GM19240 (cell line): ENCODE measurements at regions not wholly inside any gene's neighbourhood (a gene's known extent, or its start where the extent isn't known, plus 50 kb on each side); places are given as distances from the start of the nearest gene placed in this dataset.

Source experiments
- DNase-seq: peaks from one replicate; pipeline ENCODE4 v3.0.0; 2011; ENCODE audit warnings: low spot score; ENCODE audit not compliant: insufficient read length

DNA sequence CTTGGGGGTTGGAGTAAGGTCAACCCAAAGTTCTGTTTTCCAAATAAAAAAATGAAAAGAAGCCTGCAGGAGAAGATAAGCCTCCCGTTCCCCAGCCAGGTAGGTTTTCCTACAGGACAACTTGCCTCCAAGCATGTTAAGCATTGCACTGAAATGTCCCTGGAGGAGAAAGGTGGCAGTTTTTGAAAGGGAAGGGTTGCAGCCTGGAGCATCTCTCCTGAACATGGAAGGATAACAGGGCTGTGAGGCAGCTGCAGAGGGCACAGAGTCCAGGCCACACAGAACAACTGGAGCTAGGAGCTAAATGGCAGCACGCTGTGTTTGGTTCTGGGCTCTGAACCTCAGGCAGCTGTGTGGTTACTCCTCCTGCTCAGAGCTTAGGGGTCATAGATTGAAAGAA lies 452.9 kb downstream of the TCERG1L start:
- no peak for DNase-seq

DNA sequence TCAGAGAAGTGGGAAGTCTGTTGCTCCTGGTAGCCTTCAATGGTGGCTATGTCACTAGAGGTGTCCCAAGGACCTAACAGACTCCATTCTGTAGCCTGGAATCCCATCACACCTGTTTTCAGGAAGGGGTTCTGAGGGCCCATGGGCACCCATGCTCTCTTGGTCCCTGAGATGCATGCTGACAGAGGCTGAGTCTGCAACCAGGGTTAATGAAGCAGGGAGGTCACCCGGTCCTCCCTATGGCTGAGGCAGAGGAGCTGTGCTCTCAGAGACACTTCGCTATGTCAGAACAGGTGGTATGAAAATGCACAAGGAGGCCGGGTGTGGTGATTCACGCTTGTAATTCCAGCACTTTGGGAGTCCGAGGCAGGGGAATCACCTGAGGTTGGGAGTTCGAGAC lies 452.1 kb downstream of the TCERG1L start:
- no peak for DNase-seq

DNA sequence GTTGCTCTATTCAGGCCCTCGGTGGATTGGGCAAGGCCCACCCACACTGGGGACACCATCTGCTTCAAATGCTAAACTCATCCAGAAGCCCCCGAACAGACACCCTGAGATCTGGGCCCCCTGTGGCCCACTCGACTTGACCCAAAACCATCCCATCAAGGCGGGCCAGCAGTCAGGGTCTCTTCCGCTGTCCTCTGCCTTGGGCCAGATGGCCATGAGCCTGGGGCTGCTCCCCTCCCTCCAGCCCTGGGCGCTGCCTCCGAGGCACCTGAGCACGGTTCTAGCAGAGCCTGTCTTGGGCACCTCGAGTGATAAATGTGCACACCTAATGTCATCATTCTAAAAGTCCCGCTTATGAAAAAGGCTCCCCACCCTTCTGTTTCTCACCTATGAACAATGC lies 449.4 kb downstream of the TCERG1L start:
- DNase-seq, result no peak

DNA sequence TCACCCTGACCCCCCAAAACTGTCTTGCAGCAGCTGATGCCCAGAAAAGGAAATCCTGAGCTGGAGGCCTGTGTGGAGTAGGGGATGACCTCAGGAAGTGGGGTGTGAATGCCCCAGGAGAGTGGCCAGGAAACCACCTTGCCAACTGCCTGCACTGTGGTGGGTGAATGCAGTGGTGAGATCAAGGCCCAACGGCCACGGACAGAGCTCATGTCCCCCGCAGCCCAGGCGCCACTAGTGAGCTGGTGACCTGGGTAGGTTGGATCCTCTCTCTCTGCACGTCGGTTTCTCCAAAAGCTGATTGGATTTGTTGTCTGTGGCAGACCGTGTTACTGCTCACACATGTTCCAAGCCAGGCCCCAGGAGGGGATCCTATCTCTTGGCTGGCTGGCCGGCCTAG lies 448.9 kb downstream of the TCERG1L start:
- DNase-seq, result no peak

DNA sequence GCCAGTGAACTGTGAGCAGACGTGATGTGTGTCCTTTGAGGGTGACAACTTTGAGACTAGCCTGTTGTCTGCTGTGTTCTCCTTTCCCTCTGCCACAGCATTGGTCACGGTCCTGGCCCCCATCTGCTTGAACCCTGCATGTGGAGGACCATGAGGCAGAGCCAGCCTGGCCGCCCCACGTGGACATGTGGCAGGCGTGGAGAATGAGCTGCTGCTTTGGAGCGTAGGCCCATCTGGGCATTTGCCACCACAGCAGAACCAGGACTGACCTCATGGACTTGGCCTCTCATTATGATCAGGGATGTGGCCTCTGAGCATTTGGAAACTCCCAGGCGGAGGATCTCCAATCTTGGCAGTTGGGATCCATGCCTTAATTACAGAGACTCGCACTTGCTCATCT lies 448.5 kb downstream of the TCERG1L start:
- DNase-seq, result no peak

DNA sequence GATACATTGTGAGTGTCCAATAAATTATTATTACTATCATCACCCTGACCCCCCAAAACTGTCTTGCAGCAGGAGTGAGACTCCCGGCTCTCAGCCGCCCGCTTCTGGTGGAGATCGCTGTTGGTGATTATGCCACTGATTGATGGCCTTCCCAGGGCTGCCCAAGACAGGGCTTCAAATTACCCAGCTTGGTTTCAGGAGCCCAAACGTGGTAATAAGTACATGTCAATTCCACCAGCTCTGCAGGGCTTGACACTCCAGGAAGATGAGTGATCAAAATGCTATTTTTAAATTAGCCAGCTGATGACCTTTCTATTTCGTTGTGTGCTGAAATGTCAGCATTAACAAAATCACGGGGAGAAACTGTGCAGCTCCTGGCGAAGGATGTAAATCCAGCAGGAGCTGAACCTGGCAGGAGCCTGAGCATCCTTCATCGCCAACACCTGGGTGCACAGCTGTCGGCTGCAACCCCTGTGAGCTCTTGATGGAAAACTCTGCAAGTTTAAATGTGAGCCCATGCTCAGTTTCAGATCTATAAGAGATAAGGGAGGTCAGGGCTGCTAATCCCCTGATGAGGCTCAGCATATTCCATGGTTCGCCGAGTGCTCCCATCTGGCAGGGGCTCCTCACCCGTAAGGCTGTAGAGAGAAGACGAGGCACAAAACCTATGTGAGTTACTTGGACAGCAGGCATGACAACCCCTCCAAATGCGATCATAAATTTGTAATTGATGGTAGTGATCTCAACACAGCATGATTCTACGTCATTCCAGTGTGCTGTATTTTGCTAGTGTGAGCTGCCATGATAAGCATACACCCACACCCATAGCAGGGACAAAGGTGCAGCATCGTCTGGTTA lies 446.3 kb downstream of the TCERG1L start:
- DNase-seq, result no peak

DNA sequence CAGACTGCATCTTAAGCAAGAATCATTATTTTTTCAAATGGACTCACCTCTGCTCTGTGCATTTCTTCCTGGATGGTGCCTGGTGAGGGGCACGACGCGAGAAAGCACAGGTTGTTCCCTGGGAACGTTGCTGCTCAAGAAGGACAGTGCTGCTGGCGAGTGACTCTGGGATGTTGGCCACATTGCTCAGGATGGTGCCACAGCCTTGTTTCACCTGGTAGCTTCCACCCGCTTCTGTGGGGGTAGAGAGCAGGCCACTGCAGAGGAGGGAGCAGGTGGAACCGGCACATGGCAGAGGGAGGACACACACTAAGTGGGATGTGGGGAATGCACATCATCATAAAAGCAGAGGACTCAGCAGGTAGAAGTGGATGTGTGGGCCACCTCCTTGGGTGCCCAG lies 444.7 kb downstream of the TCERG1L start:
- DNase-seq, result no peak

DNA sequence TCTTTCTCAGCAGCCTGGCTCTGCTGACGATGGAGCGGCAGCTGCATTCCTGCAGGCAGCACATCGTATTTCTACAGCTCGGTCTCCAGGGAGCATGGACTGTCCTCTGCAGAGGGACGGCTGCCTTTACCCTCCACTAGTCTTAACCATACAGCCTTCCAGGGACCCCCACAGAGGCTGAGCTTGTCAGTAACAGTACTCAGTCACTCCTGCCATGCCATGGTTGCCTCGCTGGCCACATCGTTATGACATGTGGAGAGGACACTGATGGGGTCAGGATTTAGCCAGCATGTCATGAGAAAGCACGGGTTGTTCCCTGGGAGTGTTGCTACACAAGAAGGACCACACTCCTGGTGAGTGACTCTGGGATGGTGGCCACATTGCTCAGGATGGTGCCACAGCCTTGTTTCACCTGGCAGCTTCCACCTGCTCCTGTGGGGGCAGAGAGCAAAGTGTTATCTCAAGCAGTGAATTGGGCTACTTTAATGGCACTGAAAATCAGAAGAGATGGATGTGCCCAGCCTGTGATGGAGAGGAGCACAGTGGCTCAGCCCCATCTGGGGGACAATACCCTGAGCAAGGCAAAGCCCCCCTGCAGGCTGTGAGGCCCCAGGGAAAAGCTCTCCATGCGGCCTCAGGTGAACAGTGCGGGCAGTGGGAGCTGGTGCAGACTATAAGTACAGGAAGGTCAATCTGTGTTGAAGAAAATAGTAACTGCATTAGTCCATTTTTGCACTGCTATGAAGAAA lies 443.9 kb downstream of the TCERG1L start:
- no peak for DNase-seq

DNA sequence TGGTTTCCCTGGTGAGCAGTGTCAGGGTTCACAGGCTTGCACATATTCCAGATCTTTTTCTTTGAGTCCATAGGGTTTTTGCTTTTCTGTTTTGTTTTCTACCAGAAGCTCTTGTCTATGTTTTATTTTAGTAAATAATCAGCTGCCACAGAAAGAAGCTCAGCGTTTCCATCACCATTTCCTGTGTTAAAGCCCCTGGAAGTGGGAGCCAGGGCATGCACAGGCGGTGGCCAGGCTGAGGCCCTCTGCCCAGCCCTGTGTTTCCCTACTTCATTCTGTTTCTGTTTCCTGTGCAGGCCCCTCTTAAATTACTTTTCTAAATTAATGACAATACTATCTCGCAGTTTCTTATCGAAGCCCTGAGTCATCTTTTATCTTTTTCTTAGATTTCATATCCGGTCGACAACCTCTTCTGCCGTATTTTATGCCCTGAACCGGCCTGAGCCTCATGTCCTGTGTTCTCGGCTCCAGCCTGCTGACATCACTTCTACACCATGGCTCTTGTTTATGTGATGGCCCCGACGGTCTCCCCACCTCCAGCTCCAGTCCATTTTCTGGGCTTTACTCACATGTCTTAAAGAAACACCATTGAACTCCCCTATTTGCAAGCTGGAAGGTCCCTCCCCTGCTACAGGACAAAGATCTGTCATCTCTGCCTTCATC lies 442.2 kb downstream of the TCERG1L start:
- no peak for DNase-seq

DNA sequence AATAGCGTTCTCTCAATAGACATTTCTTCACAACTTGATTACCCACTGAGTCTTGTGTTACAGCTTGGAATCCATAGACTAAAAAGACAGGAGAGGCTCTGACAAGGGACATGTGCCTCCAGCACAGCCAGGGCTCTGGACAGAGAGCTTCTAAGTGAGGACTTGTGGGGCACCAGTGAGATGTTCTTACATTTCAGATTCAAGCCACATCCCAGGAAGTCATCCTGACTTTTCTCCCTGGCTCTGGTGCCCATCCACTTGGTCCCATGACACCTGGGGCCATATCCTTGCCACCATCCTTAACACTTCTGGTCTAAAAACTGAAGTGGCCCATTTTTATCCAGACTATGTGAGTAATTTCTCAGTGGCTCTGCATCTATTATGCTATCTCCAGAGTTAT lies 440.1 kb downstream of the TCERG1L start:
- no peak for DNase-seq

DNA sequence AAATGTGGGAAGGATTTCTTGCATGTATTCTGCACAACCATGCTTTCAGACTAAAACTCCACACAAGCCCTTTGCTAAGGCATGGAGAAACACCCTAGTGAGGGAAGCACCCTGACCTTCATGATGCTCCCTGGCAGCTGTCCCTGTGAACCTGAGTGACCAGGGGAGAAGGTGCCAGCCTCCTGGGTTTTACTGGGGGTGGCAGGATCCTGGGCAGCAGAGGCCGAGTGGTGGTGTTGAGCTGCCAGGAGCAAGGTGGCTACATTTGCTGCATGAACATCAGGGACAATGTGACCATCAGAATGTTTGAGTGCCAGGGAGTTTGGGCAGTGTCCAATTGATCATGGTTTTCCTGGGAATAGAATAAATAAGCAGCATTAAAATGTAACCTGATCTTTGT lies 437.9 kb downstream of the TCERG1L start:
- no peak for DNase-seq

DNA sequence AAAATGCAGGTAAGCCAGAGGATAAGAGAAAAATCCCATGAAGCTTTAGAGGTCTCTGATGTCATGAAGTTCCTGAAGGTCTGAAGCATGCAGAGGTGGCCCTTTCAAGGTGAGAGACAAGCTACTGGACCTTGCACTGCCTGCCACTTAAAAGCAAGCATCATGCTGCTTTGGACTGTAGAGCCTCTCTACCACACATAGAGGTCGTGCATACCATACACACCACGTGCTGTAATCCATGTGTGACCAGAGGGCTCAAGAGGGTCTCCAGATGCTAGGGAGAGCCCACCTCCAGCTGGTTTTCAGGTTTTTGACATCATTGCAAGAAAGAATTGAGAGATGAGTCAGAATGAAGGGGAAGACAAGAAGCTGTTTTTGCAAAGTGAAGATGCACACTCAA lies 436.4 kb downstream of the TCERG1L start:
- no peak for DNase-seq

DNA sequence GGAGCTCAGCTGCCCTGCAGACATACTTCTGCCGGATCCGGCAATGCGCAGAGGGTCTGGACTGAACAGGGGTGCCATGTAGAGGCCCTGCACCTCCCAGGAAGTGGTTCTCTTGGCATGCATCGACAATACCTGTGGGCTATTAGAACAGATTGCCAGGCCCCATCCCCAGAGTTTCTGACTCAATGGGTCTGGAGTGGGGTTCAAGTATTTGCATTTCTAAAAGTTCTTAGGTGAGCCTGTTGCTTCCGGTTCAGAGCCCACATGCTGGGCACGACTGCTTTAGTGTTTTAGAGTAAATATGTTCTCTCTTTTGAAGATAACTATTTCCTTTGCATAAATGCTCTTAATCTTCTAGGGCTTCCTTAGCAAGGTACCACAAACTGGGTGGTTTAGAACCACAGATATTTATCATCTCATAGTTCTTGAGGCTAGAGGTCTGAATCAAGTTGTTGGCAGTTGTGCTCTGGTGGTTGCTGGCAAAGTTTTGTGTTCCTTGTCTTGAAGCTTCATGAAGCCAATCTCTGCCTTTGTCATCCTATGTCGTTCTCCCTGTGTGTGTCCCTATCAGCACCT lies 435.5 kb downstream of the TCERG1L start:
- DNase-seq, result no peak

DNA sequence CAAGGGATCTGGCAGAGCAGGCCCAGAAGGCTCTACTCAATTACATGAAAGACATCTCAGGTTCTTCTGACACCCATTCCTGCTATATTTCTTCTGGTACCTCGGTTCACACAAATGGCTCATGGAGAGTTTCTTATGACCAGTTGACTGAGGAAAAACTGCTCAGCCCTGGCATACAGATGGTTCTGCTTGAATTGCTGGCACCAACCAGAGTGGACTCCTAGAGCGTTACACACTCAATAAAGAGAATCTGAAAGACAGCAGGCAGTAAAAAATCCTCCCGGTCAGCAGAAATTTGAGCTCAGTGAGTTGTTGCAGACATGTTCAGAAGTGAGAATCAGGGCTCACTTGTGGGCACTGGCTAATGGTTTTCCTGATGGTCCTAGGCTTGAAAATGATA lies 434.4 kb downstream of the TCERG1L start:
- DNase-seq, result no peak

DNA sequence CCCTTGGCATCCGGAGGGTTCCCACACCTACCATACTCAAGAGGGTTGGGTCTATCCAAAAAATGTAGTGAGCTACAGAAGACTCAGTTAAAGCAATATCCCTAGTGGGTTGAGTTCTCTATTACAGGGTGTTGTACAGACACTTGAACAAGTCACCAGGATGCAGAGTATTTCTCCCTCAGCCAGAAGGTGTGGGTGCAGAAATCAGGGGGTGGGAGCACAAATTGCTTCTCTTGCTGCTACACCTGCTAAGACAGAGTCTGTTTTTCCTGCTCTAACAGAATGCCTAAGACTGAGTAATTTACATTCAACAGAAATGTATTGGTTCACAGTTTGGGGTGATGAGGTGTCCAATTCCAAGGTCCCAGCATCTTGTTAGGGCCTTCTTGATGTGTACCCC lies 433.4 kb downstream of the TCERG1L start:
- DNase-seq, result no peak

DNA sequence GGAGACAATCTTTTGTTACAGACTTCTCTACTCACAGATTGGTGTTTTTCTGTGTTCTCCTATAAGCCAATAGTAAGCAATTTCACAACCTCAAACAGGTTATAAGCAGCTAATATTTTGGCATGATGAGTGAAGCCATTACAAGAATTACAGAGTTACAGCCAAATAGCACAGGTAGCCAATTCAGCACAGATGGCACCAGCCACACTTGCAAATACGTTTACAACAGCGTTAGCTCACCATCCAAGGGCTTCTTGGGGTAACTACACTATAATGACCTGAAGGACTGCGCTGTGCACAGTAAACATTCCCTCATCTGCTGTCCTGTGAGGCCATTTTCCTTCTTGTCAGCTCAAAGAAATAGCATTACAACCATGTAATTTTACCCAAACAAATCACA lies 428.6 kb downstream of the TCERG1L start:
- no peak for DNase-seq

DNA sequence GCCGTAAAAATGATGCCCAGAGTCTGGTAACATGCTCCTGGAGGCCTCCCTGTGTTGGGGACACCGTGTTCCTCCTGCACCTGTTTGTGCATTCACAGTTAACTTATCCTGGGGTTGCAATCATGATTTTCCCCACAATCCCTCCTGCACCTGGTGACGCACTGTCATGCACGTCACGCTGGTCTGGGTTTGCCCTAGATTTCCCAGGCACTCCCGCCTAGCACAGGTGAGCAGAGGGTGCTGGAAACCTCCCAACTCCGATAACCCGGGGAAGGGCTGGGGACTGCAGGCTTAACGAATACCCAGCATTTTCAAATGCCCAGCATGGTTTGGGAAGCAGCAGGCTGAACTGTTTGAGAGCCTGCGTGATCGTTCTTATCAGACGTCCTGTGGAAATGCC lies 427.1 kb downstream of the TCERG1L start:
- DNase-seq, result no peak

DNA sequence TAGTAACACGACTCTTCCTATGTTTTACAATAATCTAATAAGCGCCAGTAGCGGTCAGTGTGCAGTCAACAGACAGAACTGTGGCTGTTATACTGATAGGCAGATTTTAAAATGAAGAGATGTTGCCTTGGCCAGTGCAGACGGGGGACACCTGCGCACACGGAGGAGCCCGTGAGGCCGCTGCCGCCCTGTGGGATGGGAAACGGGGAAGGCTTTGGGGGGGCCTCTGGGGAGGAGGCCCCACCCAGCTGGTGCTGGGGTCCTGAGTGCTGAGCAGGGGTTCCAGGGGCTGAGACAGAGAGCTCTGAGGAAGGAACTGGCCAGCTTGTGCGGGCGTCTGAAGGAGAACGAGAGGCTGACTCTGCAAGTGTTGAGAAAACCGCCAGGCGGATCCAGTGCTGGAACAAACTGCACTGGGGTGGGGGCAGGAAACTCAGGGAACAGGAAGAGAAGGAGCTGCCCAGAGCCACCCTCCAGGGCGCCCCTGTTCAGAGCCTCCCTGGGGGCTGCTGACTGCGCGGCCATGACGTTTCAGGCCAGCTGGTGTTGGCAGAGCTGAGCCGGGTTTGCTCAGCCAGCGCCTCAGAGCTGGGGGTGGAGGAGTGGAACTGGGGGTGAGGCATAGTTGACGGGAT lies 426.4 kb downstream of the TCERG1L start:
- DNase-seq, result no peak

DNA sequence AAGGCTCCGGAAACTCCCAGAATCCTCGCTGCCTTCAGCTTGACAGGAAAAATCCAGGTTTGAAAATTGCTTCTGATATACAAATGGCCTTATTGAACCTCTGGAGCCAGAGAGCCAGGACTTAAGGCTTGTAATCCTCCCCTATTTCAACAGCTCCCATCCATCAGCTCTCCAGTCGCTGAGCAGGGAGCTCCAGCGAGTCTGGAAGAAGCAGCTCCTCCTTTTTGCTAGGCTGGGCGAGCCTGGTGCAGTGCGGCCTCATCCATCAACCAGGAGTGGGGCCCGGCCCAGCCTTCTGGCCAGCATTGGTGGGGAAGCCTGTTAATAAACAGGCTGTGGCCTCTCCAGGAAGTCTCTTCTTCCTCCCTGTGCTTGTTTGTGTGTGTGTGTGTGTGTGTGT lies 424.4 kb downstream of the TCERG1L start:
- no peak for DNase-seq

DNA sequence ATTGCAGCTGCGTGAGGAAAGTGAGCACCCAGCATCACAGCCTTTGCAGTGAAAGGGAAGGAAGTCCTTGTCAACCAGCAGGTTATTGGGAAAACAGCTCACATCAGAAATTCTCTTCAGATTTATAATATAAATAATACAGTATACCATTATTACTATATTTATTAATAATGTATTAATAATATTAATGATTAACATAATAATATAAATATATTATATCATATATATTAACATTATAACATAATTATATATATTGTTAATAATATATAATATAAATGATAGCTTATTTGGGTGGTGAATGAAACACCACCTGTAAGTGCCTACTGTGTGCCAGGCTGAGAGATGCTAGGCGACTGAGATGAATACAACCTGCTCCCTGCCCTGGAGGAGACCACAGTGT lies 423.0 kb downstream of the TCERG1L start:
- DNase-seq, result no peak

DNA sequence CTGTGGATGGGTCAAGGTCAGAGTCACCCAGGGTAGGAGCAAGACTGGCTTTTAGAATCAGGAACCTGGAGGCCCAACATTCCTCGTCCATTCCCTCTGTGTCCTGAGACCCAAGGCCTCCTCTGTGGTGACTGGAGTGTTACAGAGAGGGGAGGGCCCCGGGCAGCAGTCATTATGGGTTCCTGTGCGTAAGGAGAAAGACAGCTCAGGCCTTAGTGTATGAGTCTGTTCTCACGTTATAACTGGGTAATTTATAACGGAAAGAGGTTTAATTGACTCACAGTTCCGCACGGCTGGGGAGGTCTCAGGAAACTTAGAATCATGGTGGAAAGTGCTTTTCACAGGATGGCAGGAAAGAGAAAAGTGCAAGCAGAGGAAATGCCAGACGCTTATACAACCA lies 422.3 kb downstream of the TCERG1L start:
- no peak for DNase-seq

DNA sequence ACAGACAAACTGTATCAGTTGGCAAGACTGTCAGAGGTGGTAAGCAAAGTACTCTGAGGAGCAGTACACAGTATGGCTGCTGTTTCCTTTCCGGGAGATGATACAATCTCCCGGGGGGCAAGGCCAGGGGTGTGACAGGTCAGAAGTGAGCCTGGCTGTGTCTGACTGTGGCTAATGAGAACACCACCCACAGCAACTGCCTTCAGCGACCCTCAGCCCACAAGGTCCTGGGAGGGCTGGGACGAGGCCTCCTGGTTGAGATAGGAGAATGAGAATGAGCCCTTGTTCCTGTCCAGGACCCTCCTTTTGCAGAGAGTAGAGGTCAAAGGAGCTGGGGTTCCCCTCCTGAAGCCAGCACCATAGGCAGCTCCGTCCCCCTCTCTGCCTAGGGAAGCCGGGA lies 421.7 kb downstream of the TCERG1L start:
- DNase-seq, result no peak
